ENCODE measurements at regions not wholly inside any gene's neighbourhood (a gene's known extent, or its start where the extent isn't known, plus 50 kb on each side); places are given as distances from the start of the nearest gene placed in this dataset.

GRCh38 chr5:170451747-170452365 is 52.0 kb upstream of the KCNIP1 start:
- H3K4me3 ChIP-seq (ENCODE audit: low read length) = no peak overlapping the region
- peaks cover 0 to 13% (median 0%) of the 10 kb centered on the region in 3 donors for H3K36me3 Mint-ChIP-seq
- H3K9me3 Mint-ChIP-seq = peaks cover 0 to 2% (median 0%) of the 10 kb centered on the region in 5 donors
- DNase-seq = no peak
- peaks cover 17 to 34% of the 10 kb centered on the region in 2 donors for H3K27me3 Mint-ChIP-seq
- no peaks in the 10 kb centered on the region for H3K4me1 ChIP-seq (ENCODE audit: insufficient read depth, low read length)
- H3K4me3 Mint-ChIP-seq = no peak overlapping the region
- no peaks in the 10 kb centered on the region for H3K27me3 ChIP-seq (ENCODE audit: insufficient read depth, low read length, poor library complexity, severe bottlenecking)
- ChIA-PET POLR2A (no interaction called here), CTCF (no interaction called here)
- no peaks in the 10 kb centered on the region for H3K4me1 Mint-ChIP-seq
- H3K36me3 ChIP-seq (ENCODE audit: insufficient read depth, low read length) = no peaks in the 10 kb centered on the region
- no peaks in the 10 kb centered on the region for H3K9me3 ChIP-seq (ENCODE audit: low read length)
- no peak overlapping the region for H3K27ac Mint-ChIP-seq
- no peak overlapping the region for H3K27ac ChIP-seq (ENCODE audit: low read depth, low read length)

GRCh38 chr5:170450061-170450669 is 53.7 kb upstream of the KCNIP1 start:
- Histone ChIP-seq H3K4me1 (ENCODE audit: insufficient read depth, low read length) (no peaks in the 10 kb centered on the region), H3K9me3 (ENCODE audit: low read length) (no peaks in the 10 kb centered on the region), H3K36me3 (ENCODE audit: insufficient read depth, low read length) (no peaks in the 10 kb centered on the region), H3K27me3 (ENCODE audit: insufficient read depth, low read length, poor library complexity, severe bottlenecking) (no peaks in the 10 kb centered on the region), H3K4me3 (ENCODE audit: low read length) (no peak overlapping the region), H3K27ac (ENCODE audit: low read depth, low read length) (no peak overlapping the region)
- POLR2A ChIA-PET = no interaction called here
- Mint-ChIP-seq H3K36me3 (peaks cover 0 to 7% (median 0%) of the 10 kb centered on the region in 3 donors), H3K27ac (no peak overlapping the region), H3K9me3 (no peaks in the 10 kb centered on the region), H3K27me3 (peaks cover 13 to 21% of the 10 kb centered on the region in 2 donors), H3K4me1 (no peaks in the 10 kb centered on the region), H3K4me3 (no peak overlapping the region)
- DNase-seq = no peak
- CTCF ChIA-PET = no interaction called here

GRCh38 chr5:170449232-170449631 is 54.6 kb upstream of the KCNIP1 start:
- Histone ChIP-seq H3K27ac (ENCODE audit: low read depth, low read length) (no peak overlapping the region), H3K4me1 (ENCODE audit: insufficient read depth, low read length) (no peaks in the 10 kb centered on the region), H3K9me3 (ENCODE audit: low read length) (no peaks in the 10 kb centered on the region), H3K36me3 (ENCODE audit: insufficient read depth, low read length) (no peaks in the 10 kb centered on the region), H3K4me3 (ENCODE audit: low read length) (no peak overlapping the region), H3K27me3 (ENCODE audit: insufficient read depth, low read length, poor library complexity, severe bottlenecking) (no peaks in the 10 kb centered on the region)
- peaks cover 0 to 6% (median 5%) of the 10 kb centered on the region in 3 donors for H3K4me1 Mint-ChIP-seq
- CTCF ChIA-PET = no interaction called here
- no peak overlapping the region for H3K4me3 Mint-ChIP-seq
- no peak overlapping the region for H3K27ac Mint-ChIP-seq
- DNase-seq = no peak
- H3K9me3 Mint-ChIP-seq = no peaks in the 10 kb centered on the region
- peaks cover 0 to 6% (median 0%) of the 10 kb centered on the region in 3 donors for H3K36me3 Mint-ChIP-seq
- peaks cover 12 to 17% of the 10 kb centered on the region in 2 donors for H3K27me3 Mint-ChIP-seq
- POLR2A ChIA-PET = no interaction called here

- Mint-ChIP-seq H3K36me3 (peaks cover 0 to 6% (median 0%) of the 10 kb centered on the region in 3 donors), H3K27ac (no peak overlapping the region), H3K9me3 (no peaks in the 10 kb centered on the region), H3K4me3 (no peak overlapping the region), H3K4me1 (peaks cover 0 to 6% (median 5%) of the 10 kb centered on the region in 3 donors), H3K27me3 (peaks cover 7 to 8% of the 10 kb centered on the region in 2 donors)
- H3K4me3 ChIP-seq (ENCODE audit: low read length) = no peak overlapping the region
- no peak for DNase-seq
- no peaks in the 10 kb centered on the region for H3K27me3 ChIP-seq (ENCODE audit: insufficient read depth, low read length, poor library complexity, severe bottlenecking)
- H3K9me3 ChIP-seq (ENCODE audit: low read length) = no peaks in the 10 kb centered on the region
- H3K4me1 ChIP-seq (ENCODE audit: insufficient read depth, low read length) = no peaks in the 10 kb centered on the region
- ChIA-PET CTCF (no interaction called here), POLR2A (no interaction called here)
- H3K36me3 ChIP-seq (ENCODE audit: insufficient read depth, low read length) = no peaks in the 10 kb centered on the region
- H3K27ac ChIP-seq (ENCODE audit: low read depth, low read length) = no peak overlapping the region
These were observed 55.6 kb upstream of the KCNIP1 start for GRCh38 chr5:170448221-170448620.

GRCh38 chr5:170446365-170446764 is 57.2 kb upstream of the KCNMB1 start:
- H3K4me3 ChIP-seq (ENCODE audit: low read length) = no peak overlapping the region
- H3K9me3 ChIP-seq (ENCODE audit: low read length) = no peaks in the 10 kb centered on the region
- H3K36me3 Mint-ChIP-seq = peaks cover 0 to 6% (median 0%) of the 10 kb centered on the region in 3 donors
- H3K27me3 Mint-ChIP-seq = peaks cover 0 to 4% of the 10 kb centered on the region in 2 donors
- no peaks in the 10 kb centered on the region for H3K27me3 ChIP-seq (ENCODE audit: insufficient read depth, low read length, poor library complexity, severe bottlenecking)
- no peaks in the 10 kb centered on the region for H3K9me3 Mint-ChIP-seq
- H3K27ac Mint-ChIP-seq = no peak overlapping the region
- no peak overlapping the region for H3K4me3 Mint-ChIP-seq
- H3K4me1 Mint-ChIP-seq = peaks cover 0 to 6% (median 5%) of the 10 kb centered on the region in 3 donors
- CTCF ChIA-PET = interaction anchor here (2.0 kb wide), 1 partner anchor 11 kb away, joined by 7 read pairs; no protein-coding TSS in a partner anchor
- no peaks in the 10 kb centered on the region for H3K36me3 ChIP-seq (ENCODE audit: insufficient read depth, low read length)
- H3K4me1 ChIP-seq (ENCODE audit: insufficient read depth, low read length) = no peaks in the 10 kb centered on the region
- POLR2A ChIA-PET = no interaction called here
- DNase-seq = no peak
- H3K27ac ChIP-seq (ENCODE audit: low read depth, low read length) = no peak overlapping the region

- ChIA-PET CTCF (interaction anchor here (2.0 kb wide), 1 partner anchor 11 kb away, joined by 7 read pairs; no protein-coding TSS in a partner anchor), POLR2A (no interaction called here)
- Histone ChIP-seq H3K4me1 (ENCODE audit: insufficient read depth, low read length) (no peaks in the 10 kb centered on the region), H3K36me3 (ENCODE audit: insufficient read depth, low read length) (no peaks in the 10 kb centered on the region), H3K27me3 (ENCODE audit: insufficient read depth, low read length, poor library complexity, severe bottlenecking) (no peaks in the 10 kb centered on the region), H3K9me3 (ENCODE audit: low read length) (no peaks in the 10 kb centered on the region), H3K27ac (ENCODE audit: low read depth, low read length) (no peak overlapping the region), H3K4me3 (ENCODE audit: low read length) (no peak overlapping the region)
- Mint-ChIP-seq H3K9me3 (no peaks in the 10 kb centered on the region), H3K4me1 (peaks cover 0 to 6% (median 5%) of the 10 kb centered on the region in 3 donors), H3K36me3 (peaks cover 0 to 6% (median 0%) of the 10 kb centered on the region in 3 donors), H3K27me3 (peaks cover 0 to 4% of the 10 kb centered on the region in 2 donors), H3K27ac (no peak overlapping the region), H3K4me3 (no peak overlapping the region)
- no peak for DNase-seq
These were observed 56.8 kb upstream of the KCNMB1 start for GRCh38 chr5:170445936-170446335.

- Histone ChIP-seq H3K4me1 (ENCODE audit: insufficient read depth, low read length) (no peaks in the 10 kb centered on the region), H3K36me3 (ENCODE audit: insufficient read depth, low read length) (no peaks in the 10 kb centered on the region), H3K4me3 (ENCODE audit: low read length) (no peak overlapping the region), H3K9me3 (ENCODE audit: low read length) (no peaks in the 10 kb centered on the region), H3K27me3 (ENCODE audit: insufficient read depth, low read length, poor library complexity, severe bottlenecking) (no peaks in the 10 kb centered on the region), H3K27ac (ENCODE audit: low read depth, low read length) (no peak overlapping the region)
- ChIA-PET POLR2A (no interaction called here), CTCF (interaction anchor here (0.9 to 1.1 kb wide), 2 partner anchors 10 to 24 kb away, joined by 3 to 4 read pairs; no protein-coding TSS in a partner anchor)
- no peak for DNase-seq
- no peak overlapping the region for H3K27ac Mint-ChIP-seq
- H3K4me3 Mint-ChIP-seq = no peak overlapping the region
- H3K4me1 Mint-ChIP-seq = peaks cover 0 to 6% (median 5%) of the 10 kb centered on the region in 3 donors
- peaks cover 0 to 6% (median 0%) of the 10 kb centered on the region in 3 donors for H3K36me3 Mint-ChIP-seq
- peaks cover 0 to 3% of the 10 kb centered on the region in 2 donors for H3K27me3 Mint-ChIP-seq
- no peaks in the 10 kb centered on the region for H3K9me3 Mint-ChIP-seq
These were observed 55.9 kb upstream of the KCNMB1 start for GRCh38 chr5:170444969-170445505.

- ChIA-PET CTCF (interaction anchor here (0.8 to 1.1 kb wide), 3 partner anchors 9 to 190 kb away, joined by 3 to 4 read pairs (median 3); no protein-coding TSS in a partner anchor), POLR2A (no interaction called here)
- no peak overlapping the region for H3K4me3 Mint-ChIP-seq
- Histone ChIP-seq H3K27ac (ENCODE audit: low read depth, low read length) (no peak overlapping the region), H3K4me3 (ENCODE audit: low read length) (no peak overlapping the region), H3K27me3 (ENCODE audit: insufficient read depth, low read length, poor library complexity, severe bottlenecking) (no peaks in the 10 kb centered on the region), H3K9me3 (ENCODE audit: low read length) (no peaks in the 10 kb centered on the region), H3K36me3 (ENCODE audit: insufficient read depth, low read length) (no peaks in the 10 kb centered on the region), H3K4me1 (ENCODE audit: insufficient read depth, low read length) (no peaks in the 10 kb centered on the region)
- no peaks in the 10 kb centered on the region for H3K9me3 Mint-ChIP-seq
- no peak for DNase-seq
- peaks cover 0 to 6% (median 0%) of the 10 kb centered on the region in 3 donors for H3K36me3 Mint-ChIP-seq
- peaks cover 0 to 6% (median 5%) of the 10 kb centered on the region in 3 donors for H3K4me1 Mint-ChIP-seq
- no peak overlapping the region for H3K27ac Mint-ChIP-seq
- peaks cover 0 to 3% of the 10 kb centered on the region in 2 donors for H3K27me3 Mint-ChIP-seq
These were observed 55.0 kb upstream of the KCNMB1 start for GRCh38 chr5:170444181-170444580.
